Karpas-422 (cell line): ENCODE measurements at regions not wholly inside any gene's neighbourhood (a gene's known extent, or its start where the extent isn't known, plus 50 kb on each side); places are given as distances from the start of the nearest gene placed in this dataset.

Experiments
- DNase-seq: peaks from one replicate; pipeline ENCODE4 v3.0.0-alpha.2; 2015
- H2AFZ ChIP-seq: fragments of 200-600 bp; sonication (generic); 2 replicates; pipeline ENCODE4 v1.6.1; 2014; ENCODE audit warnings: antibody characterized with exemption, low read length, mixed read lengths
- H3K27ac ChIP-seq: fragments of 200-600 bp; sonication (generic); 2 replicates; pipeline ENCODE4 v1.5.1; 2014; ENCODE audit warnings: mild to moderate bottlenecking, low read length, moderate library complexity
- H3K27me3 ChIP-seq: fragments of 200-600 bp; sonication (generic); 2 replicates; pipeline ENCODE4 v1.6.1; 2014; ENCODE audit warnings: low read length, mixed read lengths
- H3K36me3 ChIP-seq: fragments of 200-600 bp; sonication (generic); 2 replicates; pipeline ENCODE4 v1.6.1; 2014; ENCODE audit warnings: low read length, mixed read lengths; ENCODE audit not compliant: insufficient read depth
- H3K4me1 ChIP-seq: fragments of 200-600 bp; sonication (generic); 2 replicates; pipeline ENCODE4 v1.6.1; 2014; ENCODE audit warnings: mild to moderate bottlenecking, low read length, mixed read lengths
- H3K4me2 ChIP-seq: fragments of 200-600 bp; sonication (generic); 2 replicates; pipeline ENCODE4 v1.6.1; 2014; ENCODE audit warnings: low read length, low read depth, mild to moderate bottlenecking; ENCODE audit not compliant: poor library complexity, severe bottlenecking
- H3K4me3 ChIP-seq: fragments of 200-600 bp; sonication (generic); 2 replicates; pipeline ENCODE4 v1.5.1; 2014; ENCODE audit warnings: mild to moderate bottlenecking, antibody characterized with exemption, low read length, mixed read lengths
- H3K79me2 ChIP-seq: fragments of 200-600 bp; sonication (generic); 2 replicates; pipeline ENCODE4 v1.6.1; 2014; ENCODE audit warnings: mild to moderate bottlenecking, low read length, mixed read lengths
- H3K9ac ChIP-seq: fragments of 200-600 bp; sonication (generic); 2 replicates; pipeline ENCODE4 v1.6.0; 2014; ENCODE audit warnings: low read length
- H3K9me2 ChIP-seq: fragments of 200-600 bp; sonication (generic), shearing (Covaris generic); replicated peaks from 2 replicates; pipeline ENCODE4 v1.6.0; 2014; ENCODE audit warnings: mild to moderate bottlenecking, low read length, moderate library complexity; ENCODE audit not compliant: insufficient read depth
- H3K9me3 ChIP-seq: fragments of 300-700, 200-600 bp; sonication (generic); 2 replicates; pipeline ENCODE4 v1.6.1; 2014; ENCODE audit warnings: low read length, mixed read lengths
- H4K20me1 ChIP-seq: fragments of 200-600 bp; sonication (generic); 2 replicates; pipeline ENCODE4 v1.6.1; 2014; ENCODE audit warnings: mild to moderate bottlenecking, antibody characterized with exemption, low read length, low read depth; ENCODE audit not compliant: insufficient read depth

GRCh38 chr7:67438198-67438882 is 441.7 kb downstream of the TYW1 start:
- Histone ChIP-seq H3K4me3 (no peak overlapping the region), H3K4me1 (no peaks in the 10 kb centered on the region), H3K27me3 (no peaks in the 10 kb centered on the region), H3K36me3 (no peaks in the 10 kb centered on the region), H3K9me3 (no peaks in the 10 kb centered on the region), H3K4me2 (no peak overlapping the region), H4K20me1 (no peaks in the 10 kb centered on the region), H3K9me2 (no peaks in the 10 kb centered on the region), H3K9ac (no peak overlapping the region), H3K27ac (no peak overlapping the region), H3K79me2 (no peaks in the 10 kb centered on the region), H2AFZ (no peak overlapping the region)
- peak; percentile 48 for DNase-seq

DNA sequence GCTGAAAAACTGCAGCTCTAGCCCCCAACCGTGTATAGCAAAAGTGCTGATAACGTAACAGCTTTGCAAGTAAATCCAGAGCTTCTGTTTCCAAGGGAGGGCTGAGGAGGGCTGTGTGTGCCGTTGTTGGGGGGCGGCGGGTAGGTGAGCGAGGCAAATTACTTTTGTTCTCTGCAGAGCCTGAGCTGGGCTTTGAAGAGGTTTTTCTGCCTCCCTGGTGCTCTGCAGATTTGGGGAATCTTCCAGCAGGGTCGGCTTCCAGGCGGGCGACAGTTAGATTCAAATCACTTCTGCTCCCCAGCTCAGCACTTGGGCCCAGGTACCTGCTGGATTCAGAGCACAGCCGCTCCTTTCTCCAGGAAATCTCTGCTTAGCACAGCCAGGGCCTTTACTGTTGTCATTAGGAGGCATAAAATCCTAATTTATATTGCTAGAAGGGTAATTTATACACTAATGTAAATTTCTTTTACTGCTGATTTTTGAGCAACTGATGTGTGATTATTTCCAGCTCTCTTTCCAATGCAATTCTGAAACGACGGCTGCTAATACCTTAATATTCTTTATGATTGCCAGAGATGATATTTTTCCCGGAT is 442.4 kb downstream of the TYW1 start:
- Histone ChIP-seq H3K27me3 (no peaks in the 10 kb centered on the region), H3K4me2 (no peak overlapping the region), H2AFZ (no peak overlapping the region), H3K79me2 (no peaks in the 10 kb centered on the region), H3K4me3 (no peak overlapping the region), H3K9me3 (no peaks in the 10 kb centered on the region), H3K27ac (no peak overlapping the region), H3K9me2 (no peaks in the 10 kb centered on the region), H3K9ac (no peak overlapping the region), H4K20me1 (no peaks in the 10 kb centered on the region), H3K36me3 (no peaks in the 10 kb centered on the region), H3K4me1 (no peaks in the 10 kb centered on the region)
- no peak for DNase-seq

DNA sequence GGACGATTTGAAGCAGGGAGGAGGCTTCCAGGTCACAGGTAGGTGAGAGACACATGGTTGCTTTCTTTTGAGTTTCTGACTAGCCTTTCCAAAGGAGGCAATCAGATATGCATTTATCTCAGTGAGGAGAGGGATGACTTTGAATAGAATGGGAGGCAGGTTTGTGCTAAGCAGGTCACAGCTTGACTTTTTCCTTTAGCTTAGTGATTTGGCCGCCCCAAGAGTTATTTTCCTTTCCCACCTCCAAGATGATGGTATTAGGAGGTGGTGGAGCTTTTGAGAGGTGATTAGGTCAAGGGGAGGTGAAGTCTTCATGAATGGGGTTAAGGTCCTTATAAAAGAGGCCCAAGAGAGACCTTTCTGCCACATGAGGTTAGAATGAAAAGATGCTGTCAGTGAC is 443.7 kb downstream of the TYW1 start:
- Histone ChIP-seq H3K79me2 (no peaks in the 10 kb centered on the region), H2AFZ (no peak overlapping the region), H3K27ac (no peak overlapping the region), H3K9me3 (no peaks in the 10 kb centered on the region), H3K36me3 (no peaks in the 10 kb centered on the region), H3K4me2 (no peak overlapping the region), H3K27me3 (no peaks in the 10 kb centered on the region), H3K4me1 (no peaks in the 10 kb centered on the region), H3K9ac (no peak overlapping the region), H3K9me2 (no peaks in the 10 kb centered on the region), H4K20me1 (no peaks in the 10 kb centered on the region), H3K4me3 (no peak overlapping the region)
- DNase-seq: no peak

DNA sequence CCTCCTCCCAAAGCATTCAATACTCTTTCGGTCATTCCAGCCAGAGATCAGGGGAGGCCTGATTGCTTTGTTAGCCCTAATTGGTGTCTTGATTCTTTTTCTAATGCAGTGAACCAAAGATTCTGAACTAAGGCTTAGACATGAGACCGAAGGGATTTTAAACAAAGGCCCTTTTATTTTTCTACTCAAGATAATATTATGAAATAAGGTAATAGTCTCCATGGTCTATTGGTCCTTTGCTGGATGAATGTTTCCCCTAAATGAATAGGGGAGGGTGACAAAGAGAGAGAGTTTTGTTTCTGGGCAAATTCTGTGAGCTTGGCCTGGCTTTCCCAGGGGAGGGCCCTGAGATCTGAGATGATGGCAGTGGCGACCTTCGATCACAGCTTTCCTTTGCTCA is 449.1 kb downstream of the TYW1 start:
- H4K20me1 ChIP-seq: no peaks in the 10 kb centered on the region
- no peaks in the 10 kb centered on the region for H3K79me2 ChIP-seq
- H3K27ac ChIP-seq: no peak overlapping the region
- no peaks in the 10 kb centered on the region for H3K9me2 ChIP-seq
- no peaks in the 10 kb centered on the region for H3K9me3 ChIP-seq
- no peaks in the 10 kb centered on the region for H3K4me1 ChIP-seq
- no peak for DNase-seq
- H3K4me3 ChIP-seq: no peak overlapping the region
- no peak overlapping the region for H3K9ac ChIP-seq
- H2AFZ ChIP-seq: no peak overlapping the region
- H3K4me2 ChIP-seq: no peak overlapping the region
- H3K27me3 ChIP-seq: no peaks in the 10 kb centered on the region
- H3K36me3 ChIP-seq: no peaks in the 10 kb centered on the region

- no peaks in the 10 kb centered on the region for H3K27me3 ChIP-seq
- H3K36me3 ChIP-seq: no peaks in the 10 kb centered on the region
- H2AFZ ChIP-seq: no peak overlapping the region
- no peak overlapping the region for H3K9ac ChIP-seq
- no peak overlapping the region for H3K4me3 ChIP-seq
- no peaks in the 10 kb centered on the region for H3K4me1 ChIP-seq
- H3K9me2 ChIP-seq: no peaks in the 10 kb centered on the region
- no peaks in the 10 kb centered on the region for H3K9me3 ChIP-seq
- H4K20me1 ChIP-seq: no peaks in the 10 kb centered on the region
- H3K4me2 ChIP-seq: no peak overlapping the region
- no peak for DNase-seq
- no peak overlapping the region for H3K27ac ChIP-seq
- H3K79me2 ChIP-seq: no peaks in the 10 kb centered on the region
Observed at GRCh38 chr7:67447297-67447696, 450.7 kb downstream of the TYW1 start.

- no peaks in the 10 kb centered on the region for H3K79me2 ChIP-seq
- DNase-seq: no peak
- no peak overlapping the region for H2AFZ ChIP-seq
- H3K9me3 ChIP-seq: no peaks in the 10 kb centered on the region
- H4K20me1 ChIP-seq: no peaks in the 10 kb centered on the region
- no peaks in the 10 kb centered on the region for H3K9me2 ChIP-seq
- no peak overlapping the region for H3K9ac ChIP-seq
- H3K36me3 ChIP-seq: no peaks in the 10 kb centered on the region
- no peaks in the 10 kb centered on the region for H3K4me1 ChIP-seq
- H3K4me3 ChIP-seq: no peak overlapping the region
- H3K27ac ChIP-seq: no peak overlapping the region
- no peak overlapping the region for H3K4me2 ChIP-seq
- no peaks in the 10 kb centered on the region for H3K27me3 ChIP-seq
Observed at GRCh38 chr7:67448271-67448670, 451.6 kb downstream of the TYW1 start.

GRCh38 chr7:67450171-67450570 is 453.5 kb downstream of the TYW1 start:
- no peaks in the 10 kb centered on the region for H3K36me3 ChIP-seq
- no peaks in the 10 kb centered on the region for H3K79me2 ChIP-seq
- no peaks in the 10 kb centered on the region for H4K20me1 ChIP-seq
- no peaks in the 10 kb centered on the region for H3K4me1 ChIP-seq
- no peak overlapping the region for H3K4me3 ChIP-seq
- H3K4me2 ChIP-seq: no peak overlapping the region
- H3K9me3 ChIP-seq: no peaks in the 10 kb centered on the region
- DNase-seq: no peak
- no peaks in the 10 kb centered on the region for H3K27me3 ChIP-seq
- H3K9me2 ChIP-seq: no peaks in the 10 kb centered on the region
- no peak overlapping the region for H3K9ac ChIP-seq
- H2AFZ ChIP-seq: no peak overlapping the region
- H3K27ac ChIP-seq: no peak overlapping the region

DNA sequence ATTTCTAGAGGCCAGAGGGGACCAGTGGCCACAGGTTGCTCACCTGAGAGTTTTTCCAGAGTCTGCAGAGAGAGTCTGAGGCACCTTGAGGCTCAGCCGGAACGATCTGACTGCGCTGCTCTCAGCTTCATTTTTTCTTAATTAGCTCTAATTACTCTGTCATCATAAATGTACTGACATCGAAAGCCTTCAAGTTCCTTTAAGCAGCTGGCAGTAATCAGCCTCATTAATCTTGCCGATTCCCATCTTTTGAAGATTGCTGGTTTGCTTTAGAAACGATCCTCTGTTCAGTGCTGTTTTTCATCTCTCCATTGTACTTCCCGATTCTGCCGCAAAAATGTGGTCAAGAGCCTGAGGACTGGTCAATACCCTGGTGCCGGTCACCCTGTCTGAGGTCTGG is 454.7 kb downstream of the TYW1 start:
- Histone ChIP-seq H3K9me3 (no peaks in the 10 kb centered on the region), H3K4me2 (no peak overlapping the region), H3K79me2 (no peaks in the 10 kb centered on the region), H3K9me2 (no peaks in the 10 kb centered on the region), H3K9ac (no peak overlapping the region), H3K4me3 (no peak overlapping the region), H3K27me3 (no peaks in the 10 kb centered on the region), H2AFZ (no peak overlapping the region), H3K27ac (no peak overlapping the region), H4K20me1 (no peaks in the 10 kb centered on the region), H3K36me3 (no peaks in the 10 kb centered on the region), H3K4me1 (no peaks in the 10 kb centered on the region)
- no peak for DNase-seq
